H9 (cell line): ENCODE measurements at regions not wholly inside any gene's neighbourhood (a gene's known extent, or its start where the extent isn't known, plus 50 kb on each side); places are given as distances from the start of the nearest gene placed in this dataset.

Source experiments
- DNase-seq: peaks from one replicate; pipeline ENCODE4 v3.0.0-alpha.2; 2017
- H2AFZ ChIP-seq: one replicate; pipeline ENCODE4 v1.6.1; 2013; ENCODE audit warnings: mild to moderate bottlenecking, low read length, control low read depth, moderate library complexity
- H2AK5ac ChIP-seq: 2 replicates; pipeline ENCODE4 v1.6.1; 2013; ENCODE audit warnings: low read length, control low read depth, mixed read lengths; ENCODE audit not compliant: insufficient read length
- H2BK120ac ChIP-seq: one replicate; pipeline ENCODE4 v1.6.1; 2013; ENCODE audit warnings: low read depth, mild to moderate bottlenecking, low read length, control low read depth, inconsistent platforms; ENCODE audit not compliant: poor library complexity, severe bottlenecking
- H2BK12ac ChIP-seq: 2 replicates; pipeline ENCODE4 v1.6.1; 2013; ENCODE audit warnings: low read length, control low read depth, mixed read lengths, low read depth; ENCODE audit not compliant: insufficient read length
- H2BK15ac ChIP-seq: 2 replicates; pipeline ENCODE4 v1.6.1; 2013; ENCODE audit warnings: low read depth, low read length, control low read depth
- H2BK20ac ChIP-seq: one replicate; pipeline ENCODE4 v1.6.1; 2013; ENCODE audit warnings: low read depth, mild to moderate bottlenecking, low read length, control low read depth, inconsistent platforms; ENCODE audit not compliant: poor library complexity, severe bottlenecking
- H2BK5ac ChIP-seq: 2 replicates; pipeline ENCODE4 v1.6.1; 2013; ENCODE audit warnings: low read length, control low read depth, mixed read lengths; ENCODE audit not compliant: insufficient read length
- H3K14ac ChIP-seq: 2 replicates; pipeline ENCODE4 v1.6.1; 2013; ENCODE audit warnings: low read length, control low read depth; ENCODE audit not compliant: insufficient read depth
- H3K18ac ChIP-seq: 2 replicates; pipeline ENCODE4 v1.6.1; 2013; ENCODE audit warnings: low read depth, mild to moderate bottlenecking, mixed read lengths, low read length, control low read depth; ENCODE audit not compliant: insufficient read length
- H3K23ac ChIP-seq: 2 replicates; pipeline ENCODE4 v1.6.1; 2013; ENCODE audit warnings: low read length, control low read depth, mixed read lengths, low read depth; ENCODE audit not compliant: insufficient read length
- H3K23me2 ChIP-seq: 2 replicates; pipeline ENCODE4 v1.6.1; 2013; ENCODE audit warnings: low read depth, mild to moderate bottlenecking, mixed read lengths, low read length, control low read depth; ENCODE audit not compliant: insufficient read length, poor library complexity, severe bottlenecking
- H3K27ac ChIP-seq: 2 replicates; pipeline ENCODE4 v1.5.1; 2013; ENCODE audit warnings: low read length, control low read depth, mixed read lengths, low read depth; ENCODE audit not compliant: insufficient read length
- H3K27me3 ChIP-seq: 2 replicates; pipeline ENCODE4 v1.6.1; 2013; ENCODE audit warnings: low read length, control low read depth, inconsistent platforms; ENCODE audit not compliant: insufficient read depth
- H3K4ac ChIP-seq: 2 replicates; pipeline ENCODE4 v1.6.1; 2013; ENCODE audit warnings: low read depth, mild to moderate bottlenecking, control low read depth, inconsistent platforms, low read length, moderate library complexity
- H3K4me1 ChIP-seq: 2 replicates; pipeline ENCODE4 v1.6.1; 2013; ENCODE audit warnings: low read length, control low read depth, inconsistent platforms; ENCODE audit not compliant: insufficient read depth
- H3K4me2 ChIP-seq: 2 replicates; pipeline ENCODE4 v1.6.1; 2013; ENCODE audit warnings: low read length, control low read depth, mixed read lengths; ENCODE audit not compliant: insufficient read length, insufficient read depth
- H3K56ac ChIP-seq: 2 replicates; pipeline ENCODE4 v1.6.1; 2013; ENCODE audit warnings: low read depth, mild to moderate bottlenecking, mixed read lengths, low read length, control low read depth; ENCODE audit not compliant: insufficient read length
- H3K79me1 ChIP-seq: 2 replicates; pipeline ENCODE4 v1.6.1; 2013; ENCODE audit warnings: low read depth, mild to moderate bottlenecking, moderate library complexity, low read length, control low read depth, inconsistent platforms; ENCODE audit not compliant: insufficient read depth, poor library complexity, severe bottlenecking
- H3K79me2 ChIP-seq: 2 replicates; pipeline ENCODE4 v1.6.1; 2013; ENCODE audit warnings: low read length, control low read depth, inconsistent platforms; ENCODE audit not compliant: insufficient read depth
- H3K9ac ChIP-seq: 2 replicates; pipeline ENCODE4 v1.6.1; 2013; ENCODE audit warnings: low read length, control low read depth, mixed read lengths; ENCODE audit not compliant: insufficient read length; ENCODE audit errors: extremely low read depth
- H3K9me3 ChIP-seq: one replicate; pipeline ENCODE4 v1.6.1; 2013; ENCODE audit warnings: low read depth, low read length, inconsistent platforms; ENCODE audit not compliant: control insufficient read depth
- H3T11ph ChIP-seq: one replicate; pipeline ENCODE4 v1.6.1; 2013; ENCODE audit warnings: mild to moderate bottlenecking, low read length, control low read depth, inconsistent platforms
- H4K20me1 ChIP-seq: one replicate; pipeline ENCODE4 v1.6.1; 2013; ENCODE audit not compliant: control insufficient read depth, insufficient read length, insufficient read depth
- H4K5ac ChIP-seq: 2 replicates; pipeline ENCODE4 v1.6.1; 2013; ENCODE audit warnings: low read depth, mild to moderate bottlenecking, mixed read lengths, low read length, control low read depth; ENCODE audit not compliant: insufficient read length
- H4K8ac ChIP-seq: replicated peaks from 2 replicates; pipeline ENCODE4 v1.6.1; 2013; ENCODE audit warnings: low read length, control low read depth, mixed read lengths, low read depth; ENCODE audit not compliant: insufficient read length
- H4K91ac ChIP-seq: 2 replicates; pipeline ENCODE4 v1.6.1; 2013; ENCODE audit warnings: low read depth, mild to moderate bottlenecking, moderate library complexity, mixed read lengths, low read length, control low read depth; ENCODE audit not compliant: insufficient read length
- H3K27ac Mint-ChIP-seq, 3 experiments: 2 replicates in 2 of 3; 3 replicates in 1 of 3; pipeline ENCODE4 v1.8.0; 2020 to 2021; ENCODE audit warnings: mixed read lengths in 3 of 3, mild to moderate bottlenecking in 1 of 3, moderate library complexity in 1 of 3
- H3K27me3 Mint-ChIP-seq: 2 replicates; pipeline ENCODE4 v1.8.0; 2021; ENCODE audit warnings: low read depth, mild to moderate bottlenecking, moderate library complexity, mixed read lengths
- H3K36me3 Mint-ChIP-seq, 3 experiments: 2 replicates in 2 of 3; 3 replicates in 1 of 3; pipeline ENCODE4 v1.8.0; 2020 to 2021; ENCODE audit warnings: low read depth in 3 of 3, mixed read lengths in 3 of 3; ENCODE audit not compliant: insufficient read depth in 1 of 3
- H3K4me1 Mint-ChIP-seq, 2 experiments: 2 replicates each; pipeline ENCODE4 v1.8.0; 2020; ENCODE audit warnings: mixed read lengths in 2 of 2
- H3K4me3 Mint-ChIP-seq, 2 experiments: 2 replicates in 1 of 2; 3 replicates in 1 of 2; pipeline ENCODE4 v1.8.0; 2020 to 2021; ENCODE audit warnings: mild to moderate bottlenecking in 2 of 2, mixed read lengths in 2 of 2, moderate library complexity in 1 of 2
- H3K9me3 Mint-ChIP-seq, 2 experiments: 2 replicates in 1 of 2; 3 replicates in 1 of 2; pipeline ENCODE4 v1.8.0; 2020; ENCODE audit warnings: mild to moderate bottlenecking in 2 of 2, mixed read lengths in 2 of 2, moderate library complexity in 1 of 2
- TF ChIP-seq, protein P1 (sequence below): fragments of 200-600 bp; sonication (generic); conservative IDR thresholded peaks from 3 replicates; pipeline ENCODE4 v1.8.0; 2021; ENCODE audit warnings: antibody characterized with exemption, mild to moderate bottlenecking

DNA sequence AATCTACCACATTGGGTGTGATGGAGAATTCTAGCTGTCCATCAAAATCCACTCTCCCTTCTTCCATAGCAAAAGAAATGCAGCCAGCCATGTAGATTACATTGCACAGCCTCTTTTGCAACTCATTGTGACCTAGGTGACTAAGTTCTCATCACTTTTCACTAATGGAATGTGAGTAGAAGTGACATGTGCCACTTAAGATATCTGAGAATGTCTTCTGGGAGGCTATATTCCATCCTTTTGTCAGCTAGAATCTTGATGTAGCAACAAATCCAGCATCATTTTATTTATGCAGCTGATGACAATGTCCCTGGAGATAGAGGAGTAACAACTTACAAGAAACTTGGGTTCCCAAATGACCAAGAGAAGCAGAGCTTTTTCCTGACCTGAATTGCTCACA, 61.5 kb upstream of the API5 start:
- Histone ChIP-seq H4K5ac (no peak overlapping the region), H3K27ac (no peak overlapping the region), H2AK5ac (no peak overlapping the region), H3K23ac (no peak overlapping the region), H3K4me2 (no peak overlapping the region), H3K27me3 (no peaks in the 10 kb centered on the region), H3K9ac (no peak overlapping the region), H2BK15ac (no peak overlapping the region), H2BK120ac (no peak overlapping the region), H3K14ac (no peak overlapping the region), H2BK5ac (no peak overlapping the region), H3K9me3 (no peaks in the 10 kb centered on the region), H3K56ac (no peak overlapping the region), H3K79me2 (no peaks in the 10 kb centered on the region), H3K23me2 (no peaks in the 10 kb centered on the region), H2BK12ac (no peak overlapping the region), H3T11ph (no peak overlapping the region), H3K4me1 (no peaks in the 10 kb centered on the region), H4K91ac (no peak overlapping the region), H2BK20ac (no peak overlapping the region), H3K4ac (no peak overlapping the region), H3K18ac (no peak overlapping the region), H4K20me1 (no peaks in the 10 kb centered on the region), H2AFZ (no peak overlapping the region), H4K8ac (no peak overlapping the region), H3K79me1 (no peaks in the 10 kb centered on the region)
- H3K36me3 Mint-ChIP-seq = no peaks in the 10 kb centered on the region
- H3K27me3 Mint-ChIP-seq = peaks cover 8% of the 10 kb centered on the region
- no peaks in the 10 kb centered on the region for H3K4me1 Mint-ChIP-seq
- no peak overlapping the region for H3K4me3 Mint-ChIP-seq
- DNase-seq = no peak
- no peak overlapping the region for H3K27ac Mint-ChIP-seq
- no peaks in the 10 kb centered on the region; a peak in 1 of 5 replicates for H3K9me3 Mint-ChIP-seq
- TF ChIP-seq, protein P1, sequence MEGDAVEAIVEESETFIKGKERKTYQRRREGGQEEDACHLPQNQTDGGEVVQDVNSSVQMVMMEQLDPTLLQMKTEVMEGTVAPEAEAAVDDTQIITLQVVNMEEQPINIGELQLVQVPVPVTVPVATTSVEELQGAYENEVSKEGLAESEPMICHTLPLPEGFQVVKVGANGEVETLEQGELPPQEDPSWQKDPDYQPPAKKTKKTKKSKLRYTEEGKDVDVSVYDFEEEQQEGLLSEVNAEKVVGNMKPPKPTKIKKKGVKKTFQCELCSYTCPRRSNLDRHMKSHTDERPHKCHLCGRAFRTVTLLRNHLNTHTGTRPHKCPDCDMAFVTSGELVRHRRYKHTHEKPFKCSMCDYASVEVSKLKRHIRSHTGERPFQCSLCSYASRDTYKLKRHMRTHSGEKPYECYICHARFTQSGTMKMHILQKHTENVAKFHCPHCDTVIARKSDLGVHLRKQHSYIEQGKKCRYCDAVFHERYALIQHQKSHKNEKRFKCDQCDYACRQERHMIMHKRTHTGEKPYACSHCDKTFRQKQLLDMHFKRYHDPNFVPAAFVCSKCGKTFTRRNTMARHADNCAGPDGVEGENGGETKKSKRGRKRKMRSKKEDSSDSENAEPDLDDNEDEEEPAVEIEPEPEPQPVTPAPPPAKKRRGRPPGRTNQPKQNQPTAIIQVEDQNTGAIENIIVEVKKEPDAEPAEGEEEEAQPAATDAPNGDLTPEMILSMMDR = no peak
